ENCODE measurements at regions not wholly inside any gene's neighbourhood (a gene's known extent, or its start where the extent isn't known, plus 50 kb on each side); places are given as distances from the start of the nearest gene placed in this dataset.

- Histone ChIP-seq H3K9me3 (no peaks in the 10 kb centered on the region), H3K27me3 (no peaks in the 10 kb centered on the region), H3K27ac (no peak overlapping the region), H3K4me3 (no peak overlapping the region), H3K36me3 (no peaks in the 10 kb centered on the region), H3K4me1 (ENCODE audit: insufficient read depth) (no peaks in the 10 kb centered on the region)
- intact Hi-C loops (cut with DNase I): no loop called here
- WGBS, 3 donors: 12 to 33% (median 27%) methylated on average over 1 of the region's 1 CpG
- TF ChIP-seq POLR2A (IDR thresholded peaks at IDR 0.05): no peak
- no peak for TF ChIP-seq EP300 (IDR thresholded peaks at IDR 0.05)
- no peak for TF ChIP-seq CTCF (IDR thresholded peaks at IDR 0.05)
- DNase-seq: no peak
These were observed 73.9 kb downstream of the CASP3 start for GRCh38 chr4:184575306-184575705.

GRCh38 chr4:184574861-184575260 lies 74.4 kb downstream of the CASP3 start:
- H3K4me3 ChIP-seq: no peak overlapping the region
- 58 to 65% (median 59%) methylated on average over 5 of the region's 5 CpGs for WGBS, 3 donors
- H3K4me1 ChIP-seq (ENCODE audit: insufficient read depth): no peaks in the 10 kb centered on the region
- no peaks in the 10 kb centered on the region for H3K36me3 ChIP-seq
- TF ChIP-seq CTCF (IDR thresholded peaks at IDR 0.05): no peak
- no peak for TF ChIP-seq POLR2A (IDR thresholded peaks at IDR 0.05)
- TF ChIP-seq EP300 (IDR thresholded peaks at IDR 0.05): no peak
- DNase-seq: no peak
- H3K27me3 ChIP-seq: no peaks in the 10 kb centered on the region
- H3K9me3 ChIP-seq: no peaks in the 10 kb centered on the region
- no peak overlapping the region for H3K27ac ChIP-seq
- intact Hi-C loops (cut with DNase I): no loop called here

- intact Hi-C loops (cut with DNase I): no loop called here
- WGBS, 3 donors: 84 to 85% (median 84%) methylated on average over 2 of the region's 2 CpGs
- DNase-seq: no peak
These were observed 75.5 kb downstream of the CASP3 start for GRCh38 chr4:184573701-184574100.

GRCh38 chr4:184568770-184569169 lies 80.5 kb downstream of the CASP3 start:
- no peaks in the 10 kb centered on the region for H3K4me1 ChIP-seq (ENCODE audit: insufficient read depth)
- 28 to 32% (median 29%) methylated on average over 6 of the region's 6 CpGs for WGBS, 3 donors
- intact Hi-C loops (cut with DNase I): no loop called here
- no peak overlapping the region for H3K4me3 ChIP-seq
- no peak overlapping the region for H3K27ac ChIP-seq
- H3K9me3 ChIP-seq: no peaks in the 10 kb centered on the region
- no peaks in the 10 kb centered on the region for H3K36me3 ChIP-seq
- no peak for DNase-seq
- no peaks in the 10 kb centered on the region for H3K27me3 ChIP-seq
- TF ChIP-seq CTCF (IDR thresholded peaks at IDR 0.05) (no peak), EP300 (IDR thresholded peaks at IDR 0.05) (no peak), POLR2A (IDR thresholded peaks at IDR 0.05) (no peak)

More at GRCh38 chr4:184573701-184574100, 75.5 kb downstream of the CASP3 start:
- Histone ChIP-seq H3K36me3 (no peaks in the 10 kb centered on the region), H3K27ac (no peak overlapping the region), H3K4me3 (no peak overlapping the region), H3K4me1 (ENCODE audit: insufficient read depth) (no peaks in the 10 kb centered on the region), H3K9me3 (no peaks in the 10 kb centered on the region), H3K27me3 (no peaks in the 10 kb centered on the region)
- TF ChIP-seq CTCF (IDR thresholded peaks at IDR 0.05): no peak
- no peak for TF ChIP-seq EP300 (IDR thresholded peaks at IDR 0.05)
- no peak for TF ChIP-seq POLR2A (IDR thresholded peaks at IDR 0.05)

- Histone ChIP-seq H3K9me3 (no peaks in the 10 kb centered on the region), H3K36me3 (no peaks in the 10 kb centered on the region), H3K4me1 (ENCODE audit: insufficient read depth) (no peaks in the 10 kb centered on the region), H3K4me3 (no peak overlapping the region), H3K27me3 (no peaks in the 10 kb centered on the region), H3K27ac (no peak overlapping the region)
- intact Hi-C loops (cut with DNase I): no loop called here
- 62 to 76% (median 75%) methylated on average over 3 of the region's 3 CpGs for WGBS, 3 donors
- TF ChIP-seq POLR2A (IDR thresholded peaks at IDR 0.05) (no peak), CTCF (IDR thresholded peaks at IDR 0.05) (no peak)
- DNase-seq: no peak
These were observed 85.6 kb downstream of the CASP3 start for GRCh38 chr4:184563621-184564020.
